GM23338 (cell line): ENCODE measurements at regions not wholly inside any gene's neighbourhood (a gene's known extent, or its start where the extent isn't known, plus 50 kb on each side); places are given as distances from the start of the nearest gene placed in this dataset.
A peak's percentile ranks its signal among the peaks of the same experiment; 100 is the strongest.

Experiments used
- ATAC-seq: fragments of 200-7000 bp; cut with Tn5 transposase; 3 replicates; pipeline ENCODE4 v1.9.1; 2020
- DNase-seq: peaks from one replicate; pipeline ENCODE4 v3.0.0-alpha.2; 2015; ENCODE audit warnings: low spot score
- H2AFZ ChIP-seq: fragments of 200-600 bp; sonication (generic); 2 replicates; pipeline ENCODE4 v1.8.0; 2016; ENCODE audit warnings: antibody characterized with exemption, mild to moderate bottlenecking, moderate library complexity
- H3F3A ChIP-seq: fragments of 200-600 bp; sonication (generic); replicated peaks from 2 replicates; pipeline ENCODE4 v1.8.0; 2017; ENCODE audit warnings: antibody characterized with exemption, mixed run types, low read depth
- H3K27ac ChIP-seq: fragments of 200-600 bp; sonication (generic); 2 replicates; pipeline ENCODE4 v1.6.1; 2016; ENCODE audit warnings: low read depth
- H3K27me3 ChIP-seq: fragments of 200-600 bp; sonication (generic); 2 replicates; pipeline ENCODE4 v1.8.0; 2016; ENCODE audit warnings: mild to moderate bottlenecking, mixed run types, moderate library complexity; ENCODE audit not compliant: insufficient read depth
- H3K36me3 ChIP-seq: fragments of 200-600 bp; sonication (generic); 2 replicates; pipeline ENCODE4 v1.8.0; 2016; ENCODE audit warnings: mild to moderate bottlenecking; ENCODE audit not compliant: insufficient read depth
- H3K4me1 ChIP-seq: fragments of 200-600 bp; sonication (generic); 2 replicates; pipeline ENCODE4 v1.8.0; 2016; ENCODE audit warnings: mild to moderate bottlenecking, moderate library complexity; ENCODE audit not compliant: insufficient read depth
- H3K4me2 ChIP-seq: fragments of 200-600 bp; sonication (generic); 2 replicates; pipeline ENCODE4 v1.7.1; 2017; ENCODE audit warnings: mixed run types
- H3K4me3 ChIP-seq: fragments of 200-600 bp; sonication (generic); 2 replicates; pipeline ENCODE4 v1.6.1; 2016; ENCODE audit warnings: mixed run types
- H3K79me2 ChIP-seq: fragments of 200-600 bp; sonication (generic); replicated peaks from 2 replicates; pipeline ENCODE4 v1.8.0; 2017; ENCODE audit warnings: mild to moderate bottlenecking; ENCODE audit not compliant: insufficient read depth
- H3K9me2 ChIP-seq: fragments of 200-600 bp; sonication (generic); 2 replicates; pipeline ENCODE4 v1.8.0; 2017; ENCODE audit not compliant: insufficient read depth
- H4K20me1 ChIP-seq: fragments of 200-600 bp; sonication (generic); replicated peaks from 2 replicates; pipeline ENCODE4 v1.8.0; 2017; ENCODE audit warnings: mild to moderate bottlenecking; ENCODE audit not compliant: insufficient read depth
- H3K27ac Mint-ChIP-seq: 2 replicates; pipeline ENCODE4 v1.8.0; 2020; ENCODE audit warnings: inconsistent platforms, mild to moderate bottlenecking, moderate library complexity, mixed read lengths
- H3K27me3 Mint-ChIP-seq: 3 replicates; pipeline ENCODE4 v1.8.0; 2022; ENCODE audit warnings: low read depth, mild to moderate bottlenecking, moderate library complexity, mixed read lengths, inconsistent platforms; ENCODE audit not compliant: insufficient read depth, poor library complexity
- H3K36me3 Mint-ChIP-seq: 3 replicates; pipeline ENCODE4 v1.8.0; 2021; ENCODE audit warnings: low read depth, mild to moderate bottlenecking, inconsistent platforms, moderate library complexity, mixed read lengths
- H3K4me1 Mint-ChIP-seq: 3 replicates; pipeline ENCODE4 v1.8.0; 2020; ENCODE audit warnings: mild to moderate bottlenecking, inconsistent platforms, mixed read lengths
- H3K4me3 Mint-ChIP-seq: 3 replicates; pipeline ENCODE4 v1.8.0; 2021; ENCODE audit warnings: moderate library complexity, mild to moderate bottlenecking, inconsistent platforms, mixed read lengths
- H3K9me3 Mint-ChIP-seq: 3 replicates; pipeline ENCODE4 v1.8.0; 2020; ENCODE audit warnings: moderate library complexity, mild to moderate bottlenecking, inconsistent platforms, mixed read lengths
- CREB1 ChIP-seq: fragments of 250-450 bp; sonication (Bioruptor Pico); IDR thresholded peaks from 2 replicates; pipeline ENCODE4 v1.5.0; 2020; ENCODE audit warnings: low read depth, mild to moderate bottlenecking, moderate library complexity
- ETS1 ChIP-seq: IDR thresholded peaks from 2 replicates; pipeline ENCODE4 v1.6.1; 2016; ENCODE audit warnings: antibody characterized with exemption
- EZH2 ChIP-seq: fragments of 200-600 bp; sonication (generic); IDR thresholded peaks from one replicate; pipeline ENCODE4 v1.8.0; 2017; ENCODE audit warnings: antibody characterized with exemption, mild to moderate bottlenecking, low read depth; ENCODE audit not compliant: unreplicated experiment
- NANOG ChIP-seq: IDR thresholded peaks from 2 replicates; pipeline ENCODE4 v1.6.1; 2016; ENCODE audit warnings: antibody characterized with exemption, borderline replicate concordance
- POLR2AphosphoS5 ChIP-seq: IDR thresholded peaks from 2 replicates; pipeline ENCODE4 v1.6.1; 2016; ENCODE audit warnings: antibody characterized with exemption, low read depth
- STAT1 ChIP-seq: IDR thresholded peaks from one replicate; pipeline ENCODE4 v1.6.1; 2016; ENCODE audit warnings: antibody characterized with exemption; ENCODE audit not compliant: unreplicated experiment
- ZNF114 ChIP-seq: fragments of 250-450 bp; sonication (Bioruptor Pico); IDR thresholded peaks from 2 replicates; pipeline ENCODE4 v1.5.0; 2020; ENCODE audit warnings: mild to moderate bottlenecking, moderate library complexity
- ZNF331 ChIP-seq: fragments of 250-450 bp; sonication (Bioruptor Pico); IDR thresholded peaks from 2 replicates; pipeline ENCODE4 v1.5.0; 2020; ENCODE audit warnings: low read depth, mild to moderate bottlenecking, moderate library complexity
- TF ChIP-seq, protein P1 (sequence below), 2 experiments: fragments of 200-600 bp in 1 of 2; sonication (generic) in 1 of 2; conservative IDR thresholded peaks; 2 replicates each; pipeline versions ENCODE4 v1.5.1 to v1.6.1; 2016 to 2017; ENCODE audit warnings: antibody characterized with exemption in 2 of 2, low read depth in 2 of 2, mild to moderate bottlenecking in 2 of 2, moderate library complexity in 1 of 2
- TF ChIP-seq, protein P2 (sequence below): IDR thresholded peaks from one replicate; pipeline ENCODE4 v1.6.1; 2018; ENCODE audit warnings: antibody characterized with exemption; ENCODE audit not compliant: unreplicated experiment

- Mint-ChIP-seq H3K27me3 (peaks cover 3% of the 10 kb centered on the region), H3K4me1 (peaks cover 10% of the 10 kb centered on the region; the same call in 2 of the 3 replicates), H3K36me3 (no peaks in the 10 kb centered on the region), H3K9me3 (no peaks in the 10 kb centered on the region), H3K27ac (no peak overlapping the region), H3K4me3 (no peak overlapping the region)
- Histone ChIP-seq H2AFZ (no peak overlapping the region), H3K27me3 (no peaks in the 10 kb centered on the region), H3K27ac (no peak overlapping the region), H3K36me3 (no peaks in the 10 kb centered on the region), H3K4me1 (no peaks in the 10 kb centered on the region), H3K4me3 (no peak overlapping the region), H3K9me2 (no peaks in the 10 kb centered on the region), H4K20me1 (no peaks in the 10 kb centered on the region), H3K4me2 (no peak overlapping the region), H3K79me2 (no peaks in the 10 kb centered on the region), H3F3A (no peaks in the 10 kb centered on the region)
- TF ChIP-seq, protein P1, sequence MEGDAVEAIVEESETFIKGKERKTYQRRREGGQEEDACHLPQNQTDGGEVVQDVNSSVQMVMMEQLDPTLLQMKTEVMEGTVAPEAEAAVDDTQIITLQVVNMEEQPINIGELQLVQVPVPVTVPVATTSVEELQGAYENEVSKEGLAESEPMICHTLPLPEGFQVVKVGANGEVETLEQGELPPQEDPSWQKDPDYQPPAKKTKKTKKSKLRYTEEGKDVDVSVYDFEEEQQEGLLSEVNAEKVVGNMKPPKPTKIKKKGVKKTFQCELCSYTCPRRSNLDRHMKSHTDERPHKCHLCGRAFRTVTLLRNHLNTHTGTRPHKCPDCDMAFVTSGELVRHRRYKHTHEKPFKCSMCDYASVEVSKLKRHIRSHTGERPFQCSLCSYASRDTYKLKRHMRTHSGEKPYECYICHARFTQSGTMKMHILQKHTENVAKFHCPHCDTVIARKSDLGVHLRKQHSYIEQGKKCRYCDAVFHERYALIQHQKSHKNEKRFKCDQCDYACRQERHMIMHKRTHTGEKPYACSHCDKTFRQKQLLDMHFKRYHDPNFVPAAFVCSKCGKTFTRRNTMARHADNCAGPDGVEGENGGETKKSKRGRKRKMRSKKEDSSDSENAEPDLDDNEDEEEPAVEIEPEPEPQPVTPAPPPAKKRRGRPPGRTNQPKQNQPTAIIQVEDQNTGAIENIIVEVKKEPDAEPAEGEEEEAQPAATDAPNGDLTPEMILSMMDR (conservative IDR thresholded peaks at IDR 0.05; ENCODE audit: low read depth in 2 of 2), result 0 out of 4 replicates have a peak, but pooled peaks of 1 of the 2 experiments have one; percentile 2
- no peak for TF ChIP-seq ETS1
- peak; percentile 3 for DNase-seq
- ATAC-seq, result peak; percentile 62
Observed at GRCh38 chr2:21972586-21972985, 848.8 kb downstream of the TDRD15 start.

DNA sequence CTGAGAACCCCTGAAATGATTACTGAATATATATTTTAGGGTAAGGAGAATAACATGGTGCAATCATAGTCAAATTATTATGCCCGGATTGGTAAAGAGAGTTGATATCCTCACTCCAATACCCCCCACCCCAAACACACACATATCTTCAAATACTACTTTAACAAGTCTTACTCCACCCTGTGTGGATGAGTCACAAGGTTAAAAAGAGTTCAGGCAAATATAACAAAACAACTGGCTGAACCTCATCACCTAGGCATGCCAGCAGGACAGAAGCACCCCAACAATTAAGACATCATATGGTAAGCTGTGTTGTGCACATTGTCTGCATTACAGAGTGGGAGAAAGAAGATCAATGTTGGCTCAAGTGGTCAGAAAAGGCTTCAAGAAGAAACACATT, 857.4 kb downstream of the TDRD15 start:
- Histone ChIP-seq H3K4me2 (no peak overlapping the region), H3K4me3 (no peak overlapping the region), H3F3A (no peaks in the 10 kb centered on the region), H3K4me1 (no peaks in the 10 kb centered on the region), H3K36me3 (peaks cover 3% of the 10 kb centered on the region; the same call in 1 of the 2 replicates), H2AFZ (no peak overlapping the region), H3K27ac (no peak overlapping the region), H3K27me3 (no peaks in the 10 kb centered on the region), H3K9me2 (no peaks in the 10 kb centered on the region), H3K79me2 (no peaks in the 10 kb centered on the region), H4K20me1 (no peaks in the 10 kb centered on the region)
- ATAC-seq (no peak), DNase-seq (no peak)
- H3K9me3 Mint-ChIP-seq, result peaks cover 34% of the 10 kb centered on the region
- H3K36me3 Mint-ChIP-seq, result peaks cover 26% of the 10 kb centered on the region; the same call in 2 of the 3 replicates
- peaks cover 3% of the 10 kb centered on the region for H3K27me3 Mint-ChIP-seq
- H3K4me1 Mint-ChIP-seq, result peaks cover 4% of the 10 kb centered on the region; the same call in 2 of the 3 replicates
- no peak overlapping the region for H3K4me3 Mint-ChIP-seq
- no peak overlapping the region for H3K27ac Mint-ChIP-seq
- TF ChIP-seq, protein P2, sequence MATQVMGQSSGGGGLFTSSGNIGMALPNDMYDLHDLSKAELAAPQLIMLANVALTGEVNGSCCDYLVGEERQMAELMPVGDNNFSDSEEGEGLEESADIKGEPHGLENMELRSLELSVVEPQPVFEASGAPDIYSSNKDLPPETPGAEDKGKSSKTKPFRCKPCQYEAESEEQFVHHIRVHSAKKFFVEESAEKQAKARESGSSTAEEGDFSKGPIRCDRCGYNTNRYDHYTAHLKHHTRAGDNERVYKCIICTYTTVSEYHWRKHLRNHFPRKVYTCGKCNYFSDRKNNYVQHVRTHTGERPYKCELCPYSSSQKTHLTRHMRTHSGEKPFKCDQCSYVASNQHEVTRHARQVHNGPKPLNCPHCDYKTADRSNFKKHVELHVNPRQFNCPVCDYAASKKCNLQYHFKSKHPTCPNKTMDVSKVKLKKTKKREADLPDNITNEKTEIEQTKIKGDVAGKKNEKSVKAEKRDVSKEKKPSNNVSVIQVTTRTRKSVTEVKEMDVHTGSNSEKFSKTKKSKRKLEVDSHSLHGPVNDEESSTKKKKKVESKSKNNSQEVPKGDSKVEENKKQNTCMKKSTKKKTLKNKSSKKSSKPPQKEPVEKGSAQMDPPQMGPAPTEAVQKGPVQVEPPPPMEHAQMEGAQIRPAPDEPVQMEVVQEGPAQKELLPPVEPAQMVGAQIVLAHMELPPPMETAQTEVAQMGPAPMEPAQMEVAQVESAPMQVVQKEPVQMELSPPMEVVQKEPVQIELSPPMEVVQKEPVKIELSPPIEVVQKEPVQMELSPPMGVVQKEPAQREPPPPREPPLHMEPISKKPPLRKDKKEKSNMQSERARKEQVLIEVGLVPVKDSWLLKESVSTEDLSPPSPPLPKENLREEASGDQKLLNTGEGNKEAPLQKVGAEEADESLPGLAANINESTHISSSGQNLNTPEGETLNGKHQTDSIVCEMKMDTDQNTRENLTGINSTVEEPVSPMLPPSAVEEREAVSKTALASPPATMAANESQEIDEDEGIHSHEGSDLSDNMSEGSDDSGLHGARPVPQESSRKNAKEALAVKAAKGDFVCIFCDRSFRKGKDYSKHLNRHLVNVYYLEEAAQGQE, result no peak
- no peak for TF ChIP-seq POLR2AphosphoS5
- TF ChIP-seq, protein P1 (conservative IDR thresholded peaks at IDR 0.05; ENCODE audit: low read depth in 2 of 2), result no peak
- no peak for TF ChIP-seq ZNF114 (CRISPR knock-in tag)
- no peak for TF ChIP-seq CREB1 (CRISPR knock-in tag)
- TF ChIP-seq ZNF331 (CRISPR knock-in tag), result no peak
- no peak for TF ChIP-seq NANOG
- TF ChIP-seq STAT1, result no peak
- TF ChIP-seq ETS1, result no peak
- TF ChIP-seq EZH2, result no peak
